Karpas-422 (cell line): ENCODE measurements at regions not wholly inside any gene's neighbourhood (a gene's known extent, or its start where the extent isn't known, plus 50 kb on each side); places are given as distances from the start of the nearest gene placed in this dataset.

Experiments
- DNase-seq: peaks from one replicate; pipeline ENCODE4 v3.0.0-alpha.2; 2015
- H2AFZ ChIP-seq: fragments of 200-600 bp; sonication (generic); 2 replicates; pipeline ENCODE4 v1.6.1; 2014; ENCODE audit warnings: antibody characterized with exemption, low read length, mixed read lengths
- H3K27ac ChIP-seq: fragments of 200-600 bp; sonication (generic); 2 replicates; pipeline ENCODE4 v1.5.1; 2014; ENCODE audit warnings: mild to moderate bottlenecking, low read length, moderate library complexity
- H3K27me3 ChIP-seq: fragments of 200-600 bp; sonication (generic); 2 replicates; pipeline ENCODE4 v1.6.1; 2014; ENCODE audit warnings: low read length, mixed read lengths
- H3K36me3 ChIP-seq: fragments of 200-600 bp; sonication (generic); 2 replicates; pipeline ENCODE4 v1.6.1; 2014; ENCODE audit warnings: low read length, mixed read lengths; ENCODE audit not compliant: insufficient read depth
- H3K4me1 ChIP-seq: fragments of 200-600 bp; sonication (generic); 2 replicates; pipeline ENCODE4 v1.6.1; 2014; ENCODE audit warnings: mild to moderate bottlenecking, low read length, mixed read lengths
- H3K4me2 ChIP-seq: fragments of 200-600 bp; sonication (generic); 2 replicates; pipeline ENCODE4 v1.6.1; 2014; ENCODE audit warnings: low read length, low read depth, mild to moderate bottlenecking; ENCODE audit not compliant: poor library complexity, severe bottlenecking
- H3K4me3 ChIP-seq: fragments of 200-600 bp; sonication (generic); 2 replicates; pipeline ENCODE4 v1.5.1; 2014; ENCODE audit warnings: mild to moderate bottlenecking, antibody characterized with exemption, low read length, mixed read lengths
- H3K79me2 ChIP-seq: fragments of 200-600 bp; sonication (generic); 2 replicates; pipeline ENCODE4 v1.6.1; 2014; ENCODE audit warnings: mild to moderate bottlenecking, low read length, mixed read lengths
- H3K9ac ChIP-seq: fragments of 200-600 bp; sonication (generic); 2 replicates; pipeline ENCODE4 v1.6.0; 2014; ENCODE audit warnings: low read length
- H3K9me2 ChIP-seq: fragments of 200-600 bp; sonication (generic), shearing (Covaris generic); replicated peaks from 2 replicates; pipeline ENCODE4 v1.6.0; 2014; ENCODE audit warnings: mild to moderate bottlenecking, low read length, moderate library complexity; ENCODE audit not compliant: insufficient read depth
- H3K9me3 ChIP-seq: fragments of 300-700, 200-600 bp; sonication (generic); 2 replicates; pipeline ENCODE4 v1.6.1; 2014; ENCODE audit warnings: low read length, mixed read lengths
- H4K20me1 ChIP-seq: fragments of 200-600 bp; sonication (generic); 2 replicates; pipeline ENCODE4 v1.6.1; 2014; ENCODE audit warnings: mild to moderate bottlenecking, antibody characterized with exemption, low read length, low read depth; ENCODE audit not compliant: insufficient read depth

- no peak overlapping the region for H2AFZ ChIP-seq
- H3K4me3 ChIP-seq: no peak overlapping the region
- H3K9me2 ChIP-seq: no peaks in the 10 kb centered on the region
- H3K27me3 ChIP-seq: no peaks in the 10 kb centered on the region
- H3K79me2 ChIP-seq: no peaks in the 10 kb centered on the region
- H3K9me3 ChIP-seq: no peaks in the 10 kb centered on the region
- H3K4me2 ChIP-seq: no peak overlapping the region
- no peak for DNase-seq
- H3K9ac ChIP-seq: no peak overlapping the region
- H3K4me1 ChIP-seq: peaks cover 52% of the 10 kb centered on the region
- H3K36me3 ChIP-seq: no peaks in the 10 kb centered on the region
- H3K27ac ChIP-seq: no peak overlapping the region
- H4K20me1 ChIP-seq: no peaks in the 10 kb centered on the region
Measured at GRCh38 chr4:140250989-140251552, 97.1 kb upstream of the MAML3 start.

DNA sequence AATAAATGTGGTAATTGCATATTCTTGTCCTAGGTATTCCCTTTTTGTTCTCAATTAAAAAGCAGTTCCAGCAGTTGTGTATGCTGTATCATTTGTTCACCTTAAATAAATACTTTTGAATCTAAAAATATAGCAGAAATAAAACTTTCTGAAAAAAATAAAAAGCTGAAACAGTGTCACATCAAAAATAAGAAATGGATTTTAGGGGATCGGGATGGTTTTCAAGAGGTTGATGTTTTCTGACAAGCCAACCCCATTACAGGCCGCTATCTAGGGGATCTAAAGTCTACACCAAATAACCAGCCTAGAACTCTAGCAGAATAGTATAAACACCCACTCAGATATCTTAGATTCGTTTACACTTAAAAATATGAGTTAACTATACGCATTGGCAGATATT lies 95.4 kb upstream of the MAML3 start:
- H3K79me2 ChIP-seq: no peaks in the 10 kb centered on the region
- no peak overlapping the region for H3K9ac ChIP-seq
- peak; percentile 60 for DNase-seq
- H4K20me1 ChIP-seq: no peaks in the 10 kb centered on the region
- no peaks in the 10 kb centered on the region for H3K27me3 ChIP-seq
- H3K9me2 ChIP-seq: no peaks in the 10 kb centered on the region
- H3K36me3 ChIP-seq: no peaks in the 10 kb centered on the region
- no peak overlapping the region for H3K4me3 ChIP-seq
- no peak overlapping the region for H3K4me2 ChIP-seq
- H3K9me3 ChIP-seq: no peaks in the 10 kb centered on the region
- no peak overlapping the region for H2AFZ ChIP-seq
- peaks cover 35% of the 10 kb centered on the region for H3K4me1 ChIP-seq
- no peak overlapping the region for H3K27ac ChIP-seq

- Histone ChIP-seq H4K20me1 (no peaks in the 10 kb centered on the region), H3K27me3 (no peaks in the 10 kb centered on the region), H3K4me1 (peaks cover 37% of the 10 kb centered on the region), H3K9me2 (no peaks in the 10 kb centered on the region), H3K9ac (no peak overlapping the region), H3K4me3 (no peak overlapping the region), H3K27ac (no peak overlapping the region), H2AFZ (no peak overlapping the region), H3K4me2 (no peak overlapping the region), H3K36me3 (no peaks in the 10 kb centered on the region), H3K9me3 (no peaks in the 10 kb centered on the region), H3K79me2 (no peaks in the 10 kb centered on the region)
- DNase-seq: no peak
Measured at GRCh38 chr4:140247237-140247636, 93.3 kb upstream of the MAML3 start.

DNA sequence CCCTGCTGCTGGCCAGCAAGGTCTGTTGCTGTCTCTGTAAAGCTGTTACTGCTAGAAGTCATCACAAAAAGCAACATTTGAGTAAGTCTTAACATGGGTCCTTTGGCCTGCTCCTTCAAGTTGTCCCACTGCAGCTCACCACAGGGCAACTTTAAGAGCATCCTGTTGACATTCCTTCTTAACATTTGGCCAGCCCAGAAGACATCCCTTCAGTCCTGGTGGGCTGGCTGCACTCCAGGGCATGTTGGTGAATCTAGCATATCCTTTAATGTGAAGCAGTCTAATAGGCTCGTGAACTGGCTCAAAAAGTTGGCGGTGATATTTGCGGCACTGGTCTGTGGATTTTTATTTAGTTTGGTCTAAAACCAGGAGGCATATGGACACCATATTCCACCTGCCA lies 92.2 kb upstream of the MAML3 start:
- H4K20me1 ChIP-seq: no peaks in the 10 kb centered on the region
- no peaks in the 10 kb centered on the region for H3K9me2 ChIP-seq
- no peak overlapping the region for H2AFZ ChIP-seq
- H3K27me3 ChIP-seq: no peaks in the 10 kb centered on the region
- no peak overlapping the region for H3K9ac ChIP-seq
- no peaks in the 10 kb centered on the region for H3K9me3 ChIP-seq
- no peak overlapping the region for H3K4me2 ChIP-seq
- no peak overlapping the region for H3K27ac ChIP-seq
- H3K4me3 ChIP-seq: no peak overlapping the region
- no peak for DNase-seq
- peaks cover 40% of the 10 kb centered on the region for H3K4me1 ChIP-seq
- H3K79me2 ChIP-seq: no peaks in the 10 kb centered on the region
- no peaks in the 10 kb centered on the region for H3K36me3 ChIP-seq

- no peaks in the 10 kb centered on the region for H3K9me3 ChIP-seq
- H3K27ac ChIP-seq: no peak overlapping the region
- no peaks in the 10 kb centered on the region for H3K79me2 ChIP-seq
- no peaks in the 10 kb centered on the region for H4K20me1 ChIP-seq
- DNase-seq: no peak
- peaks cover 51% of the 10 kb centered on the region for H3K4me1 ChIP-seq
- no peaks in the 10 kb centered on the region for H3K9me2 ChIP-seq
- H3K9ac ChIP-seq: peak overlapping the region; percentile 67; the same call in 1 of the 2 replicates
- no peak overlapping the region for H3K4me3 ChIP-seq
- no peaks in the 10 kb centered on the region for H3K27me3 ChIP-seq
- no peak overlapping the region for H2AFZ ChIP-seq
- H3K4me2 ChIP-seq: peak overlapping the region; percentile 80
- no peaks in the 10 kb centered on the region for H3K36me3 ChIP-seq
Measured at GRCh38 chr4:140244328-140244727, 90.3 kb upstream of the MAML3 start.

DNA sequence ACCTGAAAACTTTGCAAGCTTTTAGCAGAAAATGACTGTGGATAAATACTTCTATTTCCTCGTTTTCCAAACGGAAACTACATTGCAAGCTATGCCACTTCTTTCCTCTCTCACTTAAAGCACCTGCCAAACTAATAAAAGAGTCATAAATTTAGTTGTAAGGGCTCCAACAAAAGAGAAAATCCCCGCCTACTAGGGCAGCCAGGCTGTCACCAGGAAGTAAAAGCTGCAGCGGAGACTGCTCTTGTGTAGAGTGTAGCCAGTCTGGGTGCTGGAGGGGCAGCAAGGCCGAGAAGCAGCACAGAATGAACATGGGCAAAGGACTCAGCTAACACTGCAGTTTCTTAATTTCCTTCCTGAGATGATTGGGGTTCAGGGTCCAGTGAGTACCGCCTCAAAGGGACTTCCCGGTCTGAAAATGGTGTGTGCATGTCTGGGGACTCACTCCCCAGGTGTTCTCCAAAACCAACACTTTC lies 89.3 kb upstream of the MAML3 start:
- Histone ChIP-seq H3K9ac (peak overlapping the region; percentile 67), H3K27ac (peak overlapping the region; percentile 85), H3K36me3 (no peaks in the 10 kb centered on the region), H3K4me1 (peaks cover 55% of the 10 kb centered on the region), H3K79me2 (no peaks in the 10 kb centered on the region), H4K20me1 (no peaks in the 10 kb centered on the region), H2AFZ (peak overlapping the region; percentile 81; the same call in 1 of the 2 replicates), H3K9me3 (no peaks in the 10 kb centered on the region), H3K4me3 (peak overlapping the region; percentile 59), H3K4me2 (peak overlapping the region; percentile 80), H3K27me3 (no peaks in the 10 kb centered on the region), H3K9me2 (no peaks in the 10 kb centered on the region)
- DNase-seq: peak; percentile 76

DNA sequence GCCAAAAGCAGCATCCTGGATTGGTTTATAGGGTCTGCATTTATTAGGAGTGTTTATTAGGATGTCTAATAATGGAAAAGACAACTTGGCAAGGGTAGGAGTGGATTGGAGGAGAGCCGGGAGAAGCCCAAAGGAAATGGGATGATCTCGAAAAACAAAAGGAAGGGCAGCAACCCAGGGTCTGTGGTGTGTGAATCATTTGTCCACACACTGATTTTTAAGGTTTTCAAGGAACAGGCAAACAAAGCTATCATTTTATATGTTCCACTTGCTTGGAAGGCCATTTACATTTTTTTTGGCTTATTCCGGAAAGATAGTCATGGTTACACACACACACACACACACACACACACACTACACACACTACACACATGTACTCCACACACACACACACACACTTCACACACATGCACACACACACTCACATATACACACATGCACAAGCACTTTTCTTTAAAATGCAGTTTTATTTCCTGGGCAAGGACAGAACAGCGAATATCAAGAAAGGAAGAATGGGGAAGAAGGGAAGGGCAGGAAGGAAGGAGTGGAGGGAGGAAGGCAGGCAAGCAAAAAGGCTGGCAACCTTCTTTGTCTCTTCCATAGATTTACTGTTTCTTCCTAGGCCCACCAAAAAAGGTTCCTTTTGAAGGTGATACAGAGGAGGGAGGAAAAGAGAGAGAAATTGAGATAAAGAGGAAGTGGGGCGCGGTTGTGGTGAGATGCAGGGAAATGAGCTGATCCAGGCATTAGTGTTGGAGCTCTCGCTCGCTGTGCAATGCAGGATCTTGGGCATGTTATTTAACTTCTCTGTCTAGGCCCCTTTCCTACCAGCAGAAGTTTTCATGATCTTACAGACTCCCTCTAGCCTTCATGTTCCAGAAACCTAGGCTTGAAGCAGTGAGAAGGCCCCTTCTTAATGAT lies 88.6 kb upstream of the MAML3 start:
- Histone ChIP-seq H3K27me3 (no peaks in the 10 kb centered on the region), H3K36me3 (no peaks in the 10 kb centered on the region), H4K20me1 (no peaks in the 10 kb centered on the region), H3K4me2 (peak overlapping the region; percentile 80), H3K9me3 (no peaks in the 10 kb centered on the region), H2AFZ (peak overlapping the region; percentile 81; the same call in 1 of the 2 replicates), H3K9ac (peak overlapping the region; percentile 67), H3K9me2 (no peaks in the 10 kb centered on the region), H3K27ac (peak overlapping the region; percentile 85), H3K79me2 (no peaks in the 10 kb centered on the region), H3K4me3 (peak overlapping the region; percentile 59), H3K4me1 (peaks cover 62% of the 10 kb centered on the region)
- DNase-seq: peak; percentile 85

- Histone ChIP-seq H3K9me2 (no peaks in the 10 kb centered on the region), H3K79me2 (no peaks in the 10 kb centered on the region), H2AFZ (no peak overlapping the region), H3K36me3 (no peaks in the 10 kb centered on the region), H3K4me3 (no peak overlapping the region), H3K9me3 (no peaks in the 10 kb centered on the region), H3K4me2 (peak overlapping the region; percentile 17), H3K27me3 (no peaks in the 10 kb centered on the region), H3K9ac (no peak overlapping the region), H3K4me1 (peaks cover 75% of the 10 kb centered on the region), H3K27ac (no peak overlapping the region), H4K20me1 (no peaks in the 10 kb centered on the region)
- no peak for DNase-seq
Measured at GRCh38 chr4:140240237-140240636, 86.3 kb upstream of the MAML3 start.
